K562 (cell line): ENCODE measurements at regions not wholly inside any gene's neighbourhood (a gene's known extent, or its start where the extent isn't known, plus 50 kb on each side); places are given as distances from the start of the nearest gene placed in this dataset.

Experiments
- ATAC-seq: fragments of 200-7000 bp; cut with Tn5 transposase; 3 replicates; pipeline ENCODE4 v1.9.1; 2020; ENCODE audit warnings: moderate library complexity
- BruUV-seq: library from RNA; stranded (reverse); fragments of 400-500 nt; replicated peaks from 2 replicates; lab custom pipeline; 2021; lab: Mats Ljungman, UMichigan
- CTCF ChIA-PET: fragments of 300-600 bp; formaldehyde crosslinking; extraction: SDS; loops from one replicate; lab custom pipeline; 2021; ENCODE audit warnings: low intra/inter-chr PET ratio; lab: Yijun Ruan, JAX
- POLR2A ChIA-PET: fragments of 300-600, 350-650 bp; sonication (Branson Sonifier 250); formaldehyde crosslinking; extraction: SDS; loops from one replicate; lab custom pipeline; 2021; ENCODE audit warnings: antibody characterized with exemption, inconsistent platforms; lab: Yijun Ruan, JAX
- DNase-seq, 4 experiments: peaks; one replicate each; pipeline versions ENCODE4 v3.0.0 to v3.0.0-alpha.2; 2011 to 2018; ENCODE audit warnings: low spot score in 3 of 4, mixed read lengths in 3 of 4; ENCODE audit errors: extremely low read depth in 1 of 4
- FAIRE-seq: peaks from 2 replicates; lab custom pipeline; 2011; peaks lifted over from hg19 to GRCh38; lab: Jason Lieb, UNC
- H2AFZ ChIP-seq: 2 replicates; pipeline ENCODE4 v1.6.0; 2011; ENCODE audit warnings: low read depth, low read length, control low read depth, inconsistent platforms
- H3K27ac ChIP-seq: fragments of 200-600 bp; 3 replicates; pipeline ENCODE4 v1.8.0; 2011; ENCODE audit warnings: low read depth, mild to moderate bottlenecking, control low read depth, inconsistent platforms, low read length, moderate library complexity, mixed read lengths; ENCODE audit errors: extremely low read depth
- H3K27me3 ChIP-seq, 2 experiments: fragments of 300-600 bp in 1 of 2; 2 replicates in 1 of 2; 3 replicates in 1 of 2; pipeline versions ENCODE4 v1.6.0 to v1.8.0; 2011; ENCODE audit warnings: inconsistent platforms in 2 of 2, low read length in 2 of 2, mild to moderate bottlenecking in 1 of 2, mixed read lengths in 1 of 2, moderate library complexity in 1 of 2; ENCODE audit not compliant: control insufficient read depth in 2 of 2, insufficient read depth in 2 of 2
- H3K36me3 ChIP-seq: fragments of 300-600 bp; 3 replicates; pipeline ENCODE4 v1.8.0; 2011; ENCODE audit warnings: mild to moderate bottlenecking, low read length, inconsistent platforms; ENCODE audit not compliant: control insufficient read depth, insufficient read depth
- H3K4me1 ChIP-seq, 2 experiments: fragments of 200-600 bp in 1 of 2; replicated peaks in 1 of 2; 2 replicates in 1 of 2; 3 replicates in 1 of 2; pipeline versions ENCODE4 v1.5.1 to v1.8.0; 2011; ENCODE audit warnings: inconsistent platforms in 2 of 2, low read length in 2 of 2, mild to moderate bottlenecking in 1 of 2, mixed read lengths in 1 of 2, moderate library complexity in 1 of 2; ENCODE audit not compliant: control insufficient read depth in 2 of 2, insufficient read depth in 2 of 2
- H3K4me2 ChIP-seq: 2 replicates; pipeline ENCODE4 v1.6.1; 2011; ENCODE audit warnings: low read length, control low read depth, inconsistent platforms, mixed read lengths; ENCODE audit not compliant: insufficient read depth
- H3K4me3 ChIP-seq: fragments of 200-600 bp; sonication (generic), shearing (Covaris generic); 2 replicates; pipeline ENCODE4 v1.5.1; 2016; ENCODE audit warnings: control low read depth, inconsistent platforms
- H3K79me2 ChIP-seq: fragments of 200-600 bp; 3 replicates; pipeline ENCODE4 v1.8.0; 2011; ENCODE audit warnings: low read length, inconsistent platforms; ENCODE audit not compliant: control insufficient read depth, insufficient read depth
- H3K9ac ChIP-seq, 2 experiments: 2 replicates each; pipeline versions ENCODE4 v1.6.0 to v1.6.1; 2011; ENCODE audit warnings: low read depth in 2 of 2, low read length in 2 of 2, control low read depth in 1 of 2, inconsistent platforms in 1 of 2, mild to moderate bottlenecking in 1 of 2, mixed read lengths in 1 of 2; ENCODE audit not compliant: insufficient read depth in 1 of 2
- H3K9me1 ChIP-seq: one replicate; pipeline ENCODE4 v1.6.0; 2011; ENCODE audit warnings: inconsistent platforms, mild to moderate bottlenecking, low read length, moderate library complexity; ENCODE audit not compliant: control insufficient read depth, insufficient read depth
- H3K9me3 ChIP-seq: replicated peaks from 2 replicates; pipeline ENCODE4 v1.5.1; 2011; ENCODE audit warnings: low read depth, low read length, inconsistent platforms; ENCODE audit not compliant: control insufficient read depth, insufficient read depth
- H4K20me1 ChIP-seq: replicated peaks from 2 replicates; pipeline ENCODE4 v1.6.1; 2011; ENCODE audit warnings: low read length, inconsistent platforms, mixed read lengths; ENCODE audit not compliant: control insufficient read depth, insufficient read depth
- ATF3 ChIP-seq, 2 experiments: fragments of 450-650 bp in 1 of 2; sonication (generic) in 1 of 2; formaldehyde crosslinking in 1 of 2; IDR thresholded peaks in 1 of 2; conservative IDR thresholded peaks in 1 of 2; 2 replicates each; pipeline versions ENCODE4 v1.6.1 to v1.8.1; 2016 to 2023; ENCODE audit warnings: mild to moderate bottlenecking in 2 of 2, moderate library complexity in 2 of 2, inconsistent platforms in 1 of 2, missing genetic modification reagents in 1 of 2
- CREBBP ChIP-seq: IDR thresholded peaks from one replicate; pipeline ENCODE4 v1.6.1; 2012; ENCODE audit warnings: low read depth, mild to moderate bottlenecking, control low read depth, inconsistent platforms, low read length
- DEAF1 ChIP-seq: fragments of 450-650 bp; formaldehyde crosslinking; IDR thresholded peaks from 2 replicates; pipeline ENCODE4 v1.4.0; 2020; ENCODE audit warnings: mild to moderate bottlenecking, moderate library complexity
- ELF2 ChIP-seq: fragments of 250-450 bp; sonication (Bioruptor Pico); IDR thresholded peaks from 2 replicates; pipeline ENCODE4 v1.5.0; 2021; ENCODE audit warnings: mild to moderate bottlenecking
- ETV1 ChIP-seq: fragments of 450-650 bp; conservative IDR thresholded peaks from 2 replicates; pipeline ENCODE4 v1.6.1; 2016; ENCODE audit warnings: missing genetic modification characterization, control low read depth, low read depth, missing compliant biosample characterization
- FOS ChIP-seq: IDR thresholded peaks from 3 replicates; pipeline ENCODE4 v1.6.1; 2011; ENCODE audit not compliant: insufficient read length; ENCODE audit errors: extremely low read depth
- FOXA3 ChIP-seq, 2 experiments: fragments of 450-650 bp in 1 of 2; sonication (generic) in 1 of 2; formaldehyde crosslinking; IDR thresholded peaks in 1 of 2; conservative IDR thresholded peaks in 1 of 2; 2 replicates each; pipeline versions ENCODE4 v1.4.0 to v1.8.0; 2020 to 2022; ENCODE audit warnings: mild to moderate bottlenecking in 2 of 2, missing genetic modification reagents in 1 of 2
- RREB1 ChIP-seq: fragments of 250-450 bp; sonication (Bioruptor Pico); IDR thresholded peaks from 2 replicates; pipeline ENCODE4 v1.4.0; 2020
- SMC3 ChIP-seq: conservative IDR thresholded peaks from 2 replicates; pipeline ENCODE4 v1.6.1; 2011; ENCODE audit warnings: low read depth, low read length, improper control_type of control experiment; ENCODE audit not compliant: insufficient read depth
- SNIP1 ChIP-seq: fragments of 450-650 bp; IDR thresholded peaks from 2 replicates; pipeline ENCODE4 v1.7.1; 2017; ENCODE audit warnings: low read depth, mild to moderate bottlenecking
- ZNF280A ChIP-seq: fragments of 450-650 bp; IDR thresholded peaks from 2 replicates; pipeline ENCODE4 v1.6.1; 2018; ENCODE audit warnings: mild to moderate bottlenecking, low read depth; ENCODE audit not compliant: partially characterized antibody
- WGBS: fragments of 100-300 bp; shearing (Covaris generic); methylation state at CpG from one replicate; pipeline ENCODE4 v1.1.6; 2016; ENCODE audit warnings: low coverage, mixed read lengths; ENCODE audit not compliant: insufficient coverage; ENCODE audit errors: missing lambda C conversion rate; 5-methylcytosine and 5-hydroxymethylcytosine counted together
- in situ Hi-C: fragments of 300-500 bp; cut with MboI; formaldehyde crosslinking; loops from 4 replicates; pipeline ENCODE4 v1.15.0; 2018; ENCODE audit warnings: inconsistent platforms, mixed read lengths
- intact Hi-C: fragments of 100-400 bp; cut with micrococcal nuclease; formaldehyde crosslinking; loops from 2 replicates; pipeline ENCODE4 v1.14.2; 2022

- TF ChIP-seq ATF3 (IDR thresholded peaks at IDR 0.05), result no peak
- TF ChIP-seq ATF3 (CRISPR knock-in tag; conservative IDR thresholded peaks at IDR 0.05), result no peak
- TF ChIP-seq, all 486 proteins: peak for 0
These were observed 270.5 kb upstream of the CTNND2 start (continued) for GRCh38 chr5:12174734-12175133.

- Histone ChIP-seq H3K4me3 (no peak overlapping the region), H3K4me2 (no peak overlapping the region), H3K9ac (no peak overlapping the region), H2AFZ (no peak overlapping the region), H3K9me1 (no peaks in the 10 kb centered on the region), H3K27ac (no peak overlapping the region), H3K9me3 (no peaks in the 10 kb centered on the region), H3K36me3 (no peaks in the 10 kb centered on the region), H4K20me1 (no peaks in the 10 kb centered on the region), H3K79me2 (no peaks in the 10 kb centered on the region), H3K4me1 (no peaks in the 10 kb centered on the region), H3K27me3 (no peaks in the 10 kb centered on the region)
- no peak for DNase-seq
- CTCF ChIA-PET, result no interaction called here
- 0% methylated on average over 1 of the region's 1 CpG for WGBS
- intact Hi-C loops (no loop called here), in situ Hi-C loops (no loop called here)
- BruUV-seq, result no TSS peak
- ATAC-seq, result no peak
- FAIRE-seq, result no peak
- POLR2A ChIA-PET, result no interaction called here
- no peak for TF ChIP-seq CREBBP
- no peak for TF ChIP-seq FOXA3 (CRISPR knock-in tag; conservative IDR thresholded peaks at IDR 0.05 in 1 of 2, IDR thresholded peaks at IDR 0.05 in 1 of 2)
- TF ChIP-seq SMC3, result no peak
- no peak for TF ChIP-seq ZNF280A
- no peak for TF ChIP-seq DEAF1 (CRISPR knock-in tag)
- TF ChIP-seq RREB1 (CRISPR knock-in tag), result no peak
- TF ChIP-seq ELF2 (CRISPR knock-in tag), result no peak
- TF ChIP-seq SNIP1, result no peak
- TF ChIP-seq ETV1 (tag), result no peak
- TF ChIP-seq FOS, result no peak
These were observed 265.3 kb upstream of the CTNND2 start for GRCh38 chr5:12169536-12169935.
